ENCODE measurements at regions not wholly inside any gene's neighbourhood (a gene's known extent, or its start where the extent isn't known, plus 50 kb on each side); places are given as distances from the start of the nearest gene placed in this dataset.
"Not testable (repeated sequence)": the region's sequence is repeated elsewhere in the genome, so short reads cannot be mapped to it uniquely, and the experiment has no call there.

- H3K36me3 Mint-ChIP-seq = no peaks in the 10 kb centered on the region
- H3K4me1 Mint-ChIP-seq = no peaks in the 10 kb centered on the region
- H3K4me3 Mint-ChIP-seq = no peak overlapping the region
- no peaks in the 10 kb centered on the region for H3K9me3 Mint-ChIP-seq
- no peak overlapping the region for H3K27ac Mint-ChIP-seq
- ATAC-seq = no peak
- H3K27me3 Mint-ChIP-seq = peaks cover 10% of the 10 kb centered on the region
Observed at GRCh38 chr3:151675858-151676615, 57.7 kb upstream of the AADACL2 start.

GRCh38 chr3:151673974-151674373, 59.8 kb upstream of the AADACL2 start:
- H3K27ac Mint-ChIP-seq = no peak overlapping the region
- no peaks in the 10 kb centered on the region for H3K36me3 Mint-ChIP-seq
- H3K4me3 Mint-ChIP-seq = no peak overlapping the region

DNA sequence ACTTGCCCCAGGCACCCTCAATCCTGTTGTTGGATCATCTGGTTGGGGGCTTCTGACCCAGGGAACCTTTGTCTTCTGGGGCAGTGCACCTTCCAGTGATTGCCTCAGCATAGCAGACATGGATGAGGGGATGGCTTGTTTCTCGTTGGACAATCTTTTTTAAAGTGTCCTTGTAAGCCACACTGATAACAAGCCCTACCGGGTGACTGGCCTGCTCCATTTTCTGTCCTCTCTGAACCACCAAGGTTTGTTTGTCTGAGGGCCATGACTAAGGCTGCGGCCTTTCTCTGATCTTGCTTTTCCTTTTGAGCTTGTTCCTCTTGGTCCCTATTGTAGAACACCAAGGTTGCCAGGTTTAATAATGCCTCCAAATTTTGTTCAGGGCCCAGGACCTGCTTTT, 66.0 kb upstream of the AADACL2 start:
- not testable (repeated sequence) for H3K36me3 Mint-ChIP-seq, H3K9me3 Mint-ChIP-seq, H3K27me3 Mint-ChIP-seq, ATAC-seq, H3K4me3 Mint-ChIP-seq, H3K27ac Mint-ChIP-seq, H3K4me1 Mint-ChIP-seq

More at GRCh38 chr3:151673974-151674373, 59.8 kb upstream of the AADACL2 start:
- ATAC-seq = no peak
- Mint-ChIP-seq H3K27me3 (no peaks in the 10 kb centered on the region), H3K4me1 (no peaks in the 10 kb centered on the region), H3K9me3 (no peaks in the 10 kb centered on the region)

GRCh38 chr3:151660885-151661284, 72.8 kb upstream of the AADACL2 start:
- no peaks in the 10 kb centered on the region for H3K27me3 Mint-ChIP-seq
- no peak for ATAC-seq

GRCh38 chr3:151644986-151645385, 88.7 kb upstream of the AADACL2 start:
- Mint-ChIP-seq H3K27ac (no peak overlapping the region), H3K9me3 (no peaks in the 10 kb centered on the region), H3K36me3 (no peaks in the 10 kb centered on the region), H3K27me3 (no peaks in the 10 kb centered on the region), H3K4me3 (no peak overlapping the region), H3K4me1 (no peaks in the 10 kb centered on the region)
- ATAC-seq = no peak

More at GRCh38 chr3:151660885-151661284, 72.8 kb upstream of the AADACL2 start:
- no peak overlapping the region for H3K27ac Mint-ChIP-seq
- H3K4me1 Mint-ChIP-seq = no peaks in the 10 kb centered on the region
- no peaks in the 10 kb centered on the region for H3K36me3 Mint-ChIP-seq
- no peak overlapping the region for H3K4me3 Mint-ChIP-seq
- H3K9me3 Mint-ChIP-seq = no peaks in the 10 kb centered on the region

GRCh38 chr3:151644020-151644620, 89.6 kb upstream of the AADACL2 start:
- no peaks in the 10 kb centered on the region for H3K9me3 Mint-ChIP-seq
- H3K27ac Mint-ChIP-seq = no peak overlapping the region
- H3K36me3 Mint-ChIP-seq = no peaks in the 10 kb centered on the region
- H3K27me3 Mint-ChIP-seq = no peaks in the 10 kb centered on the region
- no peak for ATAC-seq
- no peak overlapping the region for H3K4me3 Mint-ChIP-seq
- no peaks in the 10 kb centered on the region for H3K4me1 Mint-ChIP-seq

GRCh38 chr3:151639418-151639740, 94.3 kb upstream of the AADACL2 start:
- no peaks in the 10 kb centered on the region for H3K4me1 Mint-ChIP-seq
- no peak overlapping the region for H3K27ac Mint-ChIP-seq
- no peak overlapping the region for H3K4me3 Mint-ChIP-seq
- H3K36me3 Mint-ChIP-seq = no peaks in the 10 kb centered on the region
- no peaks in the 10 kb centered on the region for H3K9me3 Mint-ChIP-seq
- ATAC-seq = no peak
- H3K27me3 Mint-ChIP-seq = no peaks in the 10 kb centered on the region

- Mint-ChIP-seq H3K36me3 (no peaks in the 10 kb centered on the region), H3K4me1 (no peaks in the 10 kb centered on the region), H3K4me3 (no peak overlapping the region), H3K27ac (no peak overlapping the region), H3K9me3 (no peaks in the 10 kb centered on the region), H3K27me3 (no peaks in the 10 kb centered on the region)
- ATAC-seq = no peak
Observed at GRCh38 chr3:151638555-151639417, 94.9 kb upstream of the AADACL2 start.

DNA sequence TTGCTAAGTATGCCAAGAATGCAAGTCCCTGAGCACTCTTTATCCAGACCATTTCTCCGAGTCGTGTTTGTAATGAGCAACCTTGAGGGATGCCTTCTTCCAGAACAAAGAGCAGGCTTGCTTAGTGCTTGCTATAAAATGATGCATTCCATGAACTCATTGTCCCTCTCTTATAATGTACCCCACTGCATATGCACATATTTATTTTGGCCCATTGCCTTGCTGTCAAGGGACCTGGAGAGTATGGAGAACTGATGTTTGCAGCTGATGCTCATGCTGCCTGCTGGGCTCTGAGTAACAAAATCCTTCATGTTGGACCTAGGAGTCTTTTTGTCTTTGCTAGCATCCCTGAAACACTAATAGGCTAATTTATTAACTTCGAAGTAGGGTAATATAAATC, 97.8 kb upstream of the AADACL2 start:
- no peak for ATAC-seq

GRCh38 chr3:151631946-151632345, 101.8 kb upstream of the AADACL2 start:
- no peak overlapping the region for H3K27ac Mint-ChIP-seq
- H3K9me3 Mint-ChIP-seq = no peaks in the 10 kb centered on the region
- H3K36me3 Mint-ChIP-seq = no peaks in the 10 kb centered on the region
- no peaks in the 10 kb centered on the region for H3K27me3 Mint-ChIP-seq
- H3K4me1 Mint-ChIP-seq = no peaks in the 10 kb centered on the region
- no peak overlapping the region for H3K4me3 Mint-ChIP-seq
- ATAC-seq = no peak

More for the DNA sequence above, 97.8 kb upstream of the AADACL2 start:
- Mint-ChIP-seq H3K27ac (no peak overlapping the region), H3K4me1 (no peaks in the 10 kb centered on the region), H3K9me3 (no peaks in the 10 kb centered on the region), H3K4me3 (no peak overlapping the region), H3K27me3 (no peaks in the 10 kb centered on the region), H3K36me3 (no peaks in the 10 kb centered on the region)

DNA sequence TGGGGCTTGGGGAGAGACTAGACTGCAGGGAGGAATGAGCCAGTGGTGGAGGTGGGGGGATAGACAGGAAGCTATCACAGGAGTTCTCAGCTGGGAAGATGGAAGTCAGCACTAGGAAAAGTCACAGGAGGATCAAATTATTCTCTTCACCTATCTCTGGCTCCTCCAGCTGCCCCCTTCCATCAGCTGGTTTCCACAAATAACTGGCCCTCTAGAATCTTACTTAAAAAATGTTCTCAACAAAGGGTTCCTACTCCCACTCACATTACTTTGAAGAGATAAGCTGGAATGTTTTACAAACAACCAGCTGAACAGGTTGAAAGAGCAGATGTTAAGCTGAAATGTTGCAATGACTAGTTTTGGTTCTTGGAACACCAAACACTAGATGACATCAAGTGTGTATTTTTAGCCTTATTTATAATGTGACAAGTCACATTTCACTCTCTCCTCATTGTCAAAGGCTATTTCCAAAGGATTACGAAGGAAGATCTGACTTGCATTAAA, 102.7 kb upstream of the AADACL2 start:
- Mint-ChIP-seq H3K9me3 (no peaks in the 10 kb centered on the region), H3K4me3 (no peak overlapping the region), H3K27ac (no peak overlapping the region), H3K27me3 (no peaks in the 10 kb centered on the region), H3K36me3 (no peaks in the 10 kb centered on the region), H3K4me1 (no peaks in the 10 kb centered on the region)
- ATAC-seq = no peak

GRCh38 chr3:151630035-151630434, 103.7 kb upstream of the AADACL2 start:
- Mint-ChIP-seq H3K27ac (no peak overlapping the region), H3K4me3 (no peak overlapping the region), H3K36me3 (no peaks in the 10 kb centered on the region), H3K27me3 (no peaks in the 10 kb centered on the region), H3K4me1 (no peaks in the 10 kb centered on the region), H3K9me3 (no peaks in the 10 kb centered on the region)
- no peak for ATAC-seq

DNA sequence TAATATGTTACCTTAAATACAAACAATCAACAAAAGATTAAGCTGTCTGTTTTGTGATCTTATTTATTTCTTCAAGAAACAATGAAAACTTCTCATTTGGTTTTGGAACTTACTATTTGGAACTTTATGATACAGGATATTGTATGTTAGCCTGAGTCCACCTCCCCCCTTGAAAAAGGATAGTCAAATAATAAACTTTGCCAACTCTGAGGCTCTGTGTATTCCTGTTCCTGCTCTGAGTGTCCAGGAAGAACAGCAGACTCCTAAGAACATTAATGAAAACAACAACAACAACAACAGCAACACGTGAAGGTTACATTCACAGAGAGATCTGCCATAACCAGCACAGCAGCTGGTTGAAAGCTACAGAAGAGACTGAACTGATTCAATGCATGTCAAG, 108.1 kb upstream of the AADACL2 start:
- Mint-ChIP-seq H3K36me3 (no peaks in the 10 kb centered on the region), H3K4me3 (no peak overlapping the region), H3K9me3 (no peaks in the 10 kb centered on the region), H3K27me3 (no peaks in the 10 kb centered on the region), H3K4me1 (no peaks in the 10 kb centered on the region), H3K27ac (no peak overlapping the region)
- ATAC-seq = no peak

DNA sequence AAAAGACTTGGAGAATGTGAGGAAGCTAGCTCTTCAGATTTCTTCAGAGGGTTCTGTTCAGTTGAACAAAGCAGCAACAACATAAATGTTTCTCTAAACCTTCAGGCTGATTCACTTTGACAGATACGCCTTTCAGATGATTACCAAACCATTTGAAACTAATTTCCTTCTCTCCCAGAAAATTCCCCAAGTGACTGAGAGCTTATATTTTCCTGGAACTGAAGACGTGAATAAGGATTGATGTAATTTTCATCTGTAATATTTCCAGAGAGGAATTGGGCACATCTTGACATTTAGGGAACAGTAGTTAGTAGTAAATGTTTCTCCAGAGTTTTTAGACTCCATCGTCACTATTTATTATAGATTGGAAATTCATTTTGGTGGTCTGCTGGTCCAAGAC, 108.6 kb upstream of the AADACL2 start:
- no peaks in the 10 kb centered on the region for H3K36me3 Mint-ChIP-seq
- no peak for ATAC-seq
- no peaks in the 10 kb centered on the region for H3K27me3 Mint-ChIP-seq
- no peaks in the 10 kb centered on the region for H3K4me1 Mint-ChIP-seq
- H3K27ac Mint-ChIP-seq = no peak overlapping the region
- no peaks in the 10 kb centered on the region for H3K9me3 Mint-ChIP-seq
- H3K4me3 Mint-ChIP-seq = no peak overlapping the region

DNA sequence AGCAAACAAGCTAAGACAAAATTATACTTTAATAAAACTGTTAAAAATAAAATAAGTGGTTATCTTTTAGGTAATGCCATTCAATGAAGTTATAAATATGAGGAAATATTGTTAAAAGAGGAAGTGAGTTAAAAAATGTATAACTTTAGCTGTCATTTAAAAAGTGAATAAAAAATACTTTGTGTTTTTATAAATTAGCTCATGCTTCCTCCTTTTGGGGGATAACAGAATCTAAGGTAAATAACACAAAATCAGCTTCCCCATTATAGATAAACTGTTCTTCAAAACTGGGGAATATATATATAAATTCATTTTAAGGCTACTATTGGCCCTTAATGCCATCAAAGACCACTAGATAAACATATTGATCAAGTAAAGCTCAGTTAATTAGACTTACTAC, 113.7 kb upstream of the AADACL2 start:
- Mint-ChIP-seq H3K27ac (no peak overlapping the region), H3K4me1 (no peaks in the 10 kb centered on the region), H3K27me3 (no peaks in the 10 kb centered on the region), H3K4me3 (no peak overlapping the region), H3K9me3 (no peaks in the 10 kb centered on the region), H3K36me3 (no peaks in the 10 kb centered on the region)
- no peak for ATAC-seq
